K562 (cell line): ENCODE measurements at regions not wholly inside any gene's neighbourhood (a gene's known extent, or its start where the extent isn't known, plus 50 kb on each side); places are given as distances from the start of the nearest gene placed in this dataset.
A peak's percentile ranks its signal among the peaks of the same experiment; 100 is the strongest.

Experiments used
- ARID3B ChIP-seq: fragments of 250-450 bp; sonication (Bioruptor Pico); IDR thresholded peaks from 2 replicates; pipeline ENCODE4 v1.4.0; 2020; ENCODE audit warnings: borderline replicate concordance
- CEBPB ChIP-seq: fragments of 450-650 bp; IDR thresholded peaks from 2 replicates; pipeline ENCODE4 v1.6.1; 2016; ENCODE audit warnings: missing genetic modification characterization, missing compliant biosample characterization
- ETV1 ChIP-seq: fragments of 450-650 bp; conservative IDR thresholded peaks from 2 replicates; pipeline ENCODE4 v1.6.1; 2016; ENCODE audit warnings: missing genetic modification characterization, control low read depth, low read depth, missing compliant biosample characterization
- FOSL1 ChIP-seq: fragments of 200-800 bp; sonication (Bioruptor generic); conservative IDR thresholded peaks from 2 replicates; pipeline ENCODE4 v1.6.1; 2016; ENCODE audit warnings: missing genetic modification characterization, missing compliant biosample characterization
- HMG20B ChIP-seq: fragments of 250-450 bp; sonication (Bioruptor Pico); IDR thresholded peaks from 2 replicates; pipeline ENCODE4 v1.5.0; 2021; ENCODE audit warnings: mild to moderate bottlenecking
- KAT8 ChIP-seq: fragments of 450-650 bp; IDR thresholded peaks from 2 replicates; pipeline ENCODE4 v1.6.1; 2016; ENCODE audit warnings: low read depth, mild to moderate bottlenecking
- MED1 ChIP-seq: sonication (generic); formaldehyde crosslinking; IDR thresholded peaks from 2 replicates; pipeline ENCODE4 v1.8.1; 2023; ENCODE audit warnings: missing genetic modification reagents, borderline replicate concordance
- REST ChIP-seq, 2 experiments: fragments of 450-650 bp; formaldehyde crosslinking in 1 of 2; IDR thresholded peaks; 2 replicates each; pipeline versions ENCODE4 v1.4.0 to v1.6.1; 2014 to 2020; ENCODE audit warnings: mild to moderate bottlenecking in 2 of 2, borderline replicate concordance in 1 of 2, low read depth in 1 of 2
- SMARCE1 ChIP-seq: fragments of 450-650 bp; IDR thresholded peaks from 2 replicates; pipeline ENCODE4 v1.7.1; 2016; ENCODE audit warnings: mild to moderate bottlenecking
- TCF7 ChIP-seq: sonication (generic); IDR thresholded peaks from 2 replicates; pipeline ENCODE4 v1.6.1; 2016; ENCODE audit warnings: antibody characterized with exemption, borderline replicate concordance
- ZNF140 ChIP-seq: fragments of 250-450 bp; sonication (Bioruptor Pico); IDR thresholded peaks from 2 replicates; pipeline ENCODE4 v1.8.0; 2021; ENCODE audit warnings: moderate library complexity, mild to moderate bottlenecking, inconsistent platforms
- ZNF354B ChIP-seq: fragments of 250-450 bp; sonication (Bioruptor Pico); IDR thresholded peaks from 2 replicates; pipeline ENCODE4 v1.4.0; 2020
- TF ChIP-seq, protein P1 (sequence below): fragments of 250-450 bp; sonication (Bioruptor Pico); IDR thresholded peaks from 2 replicates; pipeline ENCODE4 v1.5.0; 2021; ENCODE audit warnings: mild to moderate bottlenecking, borderline replicate concordance

DNA sequence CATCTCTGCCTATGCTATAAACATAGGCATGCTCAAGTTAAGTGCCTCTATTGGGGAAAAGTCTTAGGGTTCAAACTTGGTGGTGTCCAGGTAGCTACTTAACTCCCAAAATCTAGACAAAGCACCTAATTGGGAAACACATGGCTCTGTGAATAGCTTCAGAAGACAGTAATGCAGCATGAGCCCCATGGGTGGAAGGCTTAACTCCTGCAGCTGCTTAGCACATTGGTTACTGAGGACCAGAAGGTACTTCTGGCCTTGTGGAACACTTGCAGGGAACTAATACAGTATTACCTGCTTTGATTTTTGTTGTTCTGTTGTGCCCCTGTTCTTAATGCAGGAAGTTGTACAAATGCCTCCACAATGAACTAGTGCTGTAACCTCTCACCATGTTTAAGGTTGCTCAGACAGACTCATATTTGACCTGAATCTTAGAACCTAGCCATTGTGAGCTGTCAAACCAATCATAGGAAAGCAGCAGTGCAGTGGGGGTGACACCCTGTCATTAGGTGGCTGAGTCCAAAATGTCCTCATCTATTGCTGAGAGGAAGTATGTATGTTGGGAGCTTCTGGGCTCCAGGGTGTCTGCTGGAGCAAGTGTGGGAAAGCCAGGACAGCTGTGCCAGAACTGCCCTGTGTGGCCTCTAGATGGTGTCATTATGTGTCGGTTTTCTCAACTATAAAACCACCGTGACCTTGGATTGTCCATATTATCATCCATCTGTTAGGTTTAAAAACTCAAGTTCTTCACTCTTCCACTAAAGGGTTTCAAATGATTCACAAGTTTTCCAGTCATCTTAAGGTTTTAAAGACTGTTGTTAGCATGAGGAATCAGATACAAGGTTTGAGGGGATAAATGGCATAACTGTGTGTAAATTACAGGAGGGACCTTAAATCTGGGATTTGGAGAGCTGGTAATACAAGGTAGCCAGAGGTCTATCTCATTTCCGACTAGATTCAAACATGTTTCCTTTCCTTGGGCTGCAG is 69.9 kb upstream of the WDR1 start (continued):
- peak; percentile 73; the same call in 1 of the 2 replicates for TF ChIP-seq REST (IDR thresholded peaks at IDR 0.05; ENCODE audit: borderline replicate concordance)
- no peak for TF ChIP-seq REST (CRISPR knock-in tag; IDR thresholded peaks at IDR 0.05; ENCODE audit: low read depth)
- no peak for TF ChIP-seq KAT8
- TF ChIP-seq TCF7, result no peak
- TF ChIP-seq ETV1 (tag), result no peak
- TF ChIP-seq ZNF354B (CRISPR knock-in tag), result no peak
- TF ChIP-seq, protein P1, sequence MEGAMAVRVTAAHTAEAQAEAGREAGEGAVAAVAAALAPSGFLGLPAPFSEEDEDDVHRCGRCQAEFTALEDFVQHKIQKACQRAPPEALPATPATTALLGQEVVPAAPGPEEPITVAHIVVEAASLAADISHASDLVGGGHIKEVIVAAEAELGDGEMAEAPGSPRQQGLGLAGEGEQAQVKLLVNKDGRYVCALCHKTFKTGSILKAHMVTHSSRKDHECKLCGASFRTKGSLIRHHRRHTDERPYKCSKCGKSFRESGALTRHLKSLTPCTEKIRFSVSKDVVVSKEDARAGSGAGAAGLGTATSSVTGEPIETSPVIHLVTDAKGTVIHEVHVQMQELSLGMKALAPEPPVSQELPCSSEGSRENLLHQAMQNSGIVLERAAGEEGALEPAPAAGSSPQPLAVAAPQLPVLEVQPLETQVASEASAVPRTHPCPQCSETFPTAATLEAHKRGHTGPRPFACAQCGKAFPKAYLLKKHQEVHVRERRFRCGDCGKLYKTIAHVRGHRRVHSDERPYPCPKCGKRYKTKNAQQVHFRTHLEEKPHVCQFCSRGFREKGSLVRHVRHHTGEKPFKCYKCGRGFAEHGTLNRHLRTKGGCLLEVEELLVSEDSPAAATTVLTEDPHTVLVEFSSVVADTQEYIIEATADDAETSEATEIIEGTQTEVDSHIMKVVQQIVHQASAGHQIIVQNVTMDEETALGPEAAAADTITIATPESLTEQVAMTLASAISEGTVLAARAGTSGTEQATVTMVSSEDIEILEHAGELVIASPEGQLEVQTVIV, result peak; percentile 64
- TF ChIP-seq FOSL1, result peak; percentile 76; the same call in 1 of the 2 replicates
- TF ChIP-seq HMG20B (CRISPR knock-in tag), result no peak
- no peak for TF ChIP-seq SMARCE1
- no peak for TF ChIP-seq ARID3B
- no peak for TF ChIP-seq CEBPB (tag)
- TF ChIP-seq ZNF140 (CRISPR knock-in tag), result no peak
- no peak for TF ChIP-seq MED1 (CRISPR knock-in tag)
